ENCODE measurements at regions not wholly inside any gene's neighbourhood (a gene's known extent, or its start where the extent isn't known, plus 50 kb on each side); places are given as distances from the start of the nearest gene placed in this dataset.

GRCh38 chr14:21875791-21876190 lies 202.2 kb upstream of the OR4E1 start:
- no peak for DNase-seq (ENCODE audit: low spot score)
- Mint-ChIP-seq H3K27ac (ENCODE audit: unreplicated experiment) (no peak overlapping the region), H3K27me3 (ENCODE audit: low read depth) (peaks cover 22% of the 10 kb centered on the region), H3K4me3 (ENCODE audit: unreplicated experiment) (no peak overlapping the region), H3K9me3 (ENCODE audit: low read depth) (no peaks in the 10 kb centered on the region), H3K4me1 (ENCODE audit: low read depth) (no peaks in the 10 kb centered on the region), H3K36me3 (ENCODE audit: low read depth) (no peaks in the 10 kb centered on the region)
- no peak for TF ChIP-seq CTCF (IDR thresholded peaks at IDR 0.05)

DNA sequence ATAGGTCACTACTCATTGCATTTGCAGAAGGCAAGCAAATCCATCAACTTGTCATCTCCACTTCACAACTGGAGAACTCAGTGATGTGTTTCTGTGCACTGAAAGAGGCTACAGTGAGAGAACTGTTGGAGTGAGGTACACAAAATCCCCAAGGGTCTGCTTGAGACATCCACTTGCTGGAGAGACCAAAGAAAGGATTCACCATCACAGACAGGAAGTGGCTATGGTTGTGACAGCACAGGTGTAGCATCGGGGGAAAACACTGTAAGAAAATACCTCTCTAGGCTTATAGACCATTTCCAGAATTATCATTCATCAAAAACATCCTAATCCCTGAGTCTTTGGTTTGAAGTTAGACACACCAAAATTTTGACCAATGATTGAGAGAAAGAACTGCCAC lies 201.3 kb upstream of the OR4E1 start:
- Mint-ChIP-seq H3K4me3 (ENCODE audit: unreplicated experiment) (no peak overlapping the region), H3K36me3 (ENCODE audit: low read depth) (no peaks in the 10 kb centered on the region), H3K27ac (ENCODE audit: unreplicated experiment) (no peak overlapping the region), H3K27me3 (ENCODE audit: low read depth) (peaks cover 22% of the 10 kb centered on the region), H3K9me3 (ENCODE audit: low read depth) (no peaks in the 10 kb centered on the region), H3K4me1 (ENCODE audit: low read depth) (no peaks in the 10 kb centered on the region)
- TF ChIP-seq CTCF (IDR thresholded peaks at IDR 0.05), result no peak
- DNase-seq (ENCODE audit: low spot score), result no peak

DNA sequence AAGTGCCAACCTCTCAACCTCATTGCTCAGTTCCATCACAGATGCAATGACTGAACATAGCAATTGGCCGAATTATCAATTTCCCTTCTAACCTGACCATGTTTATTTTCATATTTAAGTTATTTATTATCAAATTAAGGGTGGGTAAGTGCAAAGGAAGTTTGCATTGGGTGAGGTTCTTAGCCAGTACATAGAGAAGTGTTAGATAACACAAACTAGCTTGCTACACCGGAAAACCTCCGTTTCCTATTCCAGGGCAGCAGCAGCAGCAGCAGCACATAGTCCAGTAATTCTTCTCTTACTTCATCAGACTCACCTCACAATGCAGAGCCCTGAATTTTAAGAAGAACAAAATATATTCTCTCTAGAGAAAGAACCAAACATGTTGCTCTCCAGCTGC lies 200.5 kb upstream of the OR4E1 start:
- Mint-ChIP-seq H3K4me1 (ENCODE audit: low read depth) (no peaks in the 10 kb centered on the region), H3K27ac (ENCODE audit: unreplicated experiment) (no peak overlapping the region), H3K36me3 (ENCODE audit: low read depth) (no peaks in the 10 kb centered on the region), H3K4me3 (ENCODE audit: unreplicated experiment) (no peak overlapping the region), H3K27me3 (ENCODE audit: low read depth) (peaks cover 22% of the 10 kb centered on the region), H3K9me3 (ENCODE audit: low read depth) (no peaks in the 10 kb centered on the region)
- no peak for TF ChIP-seq CTCF (IDR thresholded peaks at IDR 0.05)
- DNase-seq (ENCODE audit: low spot score), result no peak

DNA sequence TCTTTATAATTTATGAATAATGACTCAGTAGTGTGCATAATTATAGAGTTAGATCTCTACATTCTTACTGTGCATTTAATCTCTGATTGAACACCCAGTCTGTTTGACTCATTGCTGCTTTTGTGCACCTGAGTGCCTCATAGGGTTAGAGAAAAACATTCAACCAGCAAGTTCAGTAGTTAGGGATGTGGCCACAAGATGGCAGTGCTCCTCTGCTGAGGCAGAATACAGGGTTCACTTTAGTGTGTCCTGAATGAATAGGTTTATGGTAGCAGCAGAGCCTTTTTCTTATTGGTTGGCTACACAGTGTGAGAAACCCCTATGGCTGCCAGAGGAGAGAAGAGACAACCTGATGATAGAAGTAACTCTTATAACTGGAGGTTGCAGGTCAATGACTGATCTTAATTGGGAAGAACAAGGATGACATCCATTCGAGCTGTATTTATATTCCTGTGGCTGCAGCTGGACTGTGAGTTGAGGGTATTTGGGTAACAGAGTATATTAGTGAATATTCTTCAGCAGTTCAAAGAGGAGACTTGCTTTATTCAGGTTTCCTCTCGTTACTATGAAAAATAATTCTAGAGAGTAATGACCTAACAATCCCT lies 194.9 kb upstream of the OR4E1 start:
- Mint-ChIP-seq H3K4me3 (ENCODE audit: unreplicated experiment) (no peak overlapping the region), H3K4me1 (ENCODE audit: low read depth) (peaks cover 6% of the 10 kb centered on the region), H3K9me3 (ENCODE audit: low read depth) (no peaks in the 10 kb centered on the region), H3K27ac (ENCODE audit: unreplicated experiment) (no peak overlapping the region), H3K36me3 (ENCODE audit: low read depth) (no peaks in the 10 kb centered on the region), H3K27me3 (ENCODE audit: low read depth) (no peaks in the 10 kb centered on the region)
- no peak for DNase-seq (ENCODE audit: low spot score)
- TF ChIP-seq CTCF (IDR thresholded peaks at IDR 0.05), result peak; percentile 78

DNA sequence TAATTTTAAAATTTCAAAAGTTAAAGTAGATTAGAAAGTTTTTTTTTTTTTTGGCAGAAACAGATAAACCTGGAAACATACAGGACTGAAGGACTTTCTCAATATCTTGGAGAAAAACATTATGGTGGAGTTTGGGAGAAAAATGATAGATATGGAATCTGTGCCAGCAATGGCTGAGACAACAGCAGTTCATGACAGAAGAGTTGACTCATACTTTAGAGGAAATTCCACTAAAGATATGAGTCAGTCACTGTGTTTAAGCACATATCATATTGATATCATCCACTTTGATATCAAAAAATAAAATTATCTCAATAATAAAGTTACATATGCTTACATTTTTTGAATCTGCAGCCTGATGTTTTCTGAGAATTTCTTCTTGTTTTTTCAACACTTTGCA lies 193.9 kb upstream of the OR4E1 start:
- DNase-seq (ENCODE audit: low spot score), result no peak
- H3K27me3 Mint-ChIP-seq (ENCODE audit: low read depth), result no peaks in the 10 kb centered on the region
- no peak for TF ChIP-seq CTCF (IDR thresholded peaks at IDR 0.05)
- no peak overlapping the region for H3K27ac Mint-ChIP-seq (ENCODE audit: unreplicated experiment)
- H3K36me3 Mint-ChIP-seq (ENCODE audit: low read depth), result no peaks in the 10 kb centered on the region
- peaks cover 6% of the 10 kb centered on the region for H3K4me1 Mint-ChIP-seq (ENCODE audit: low read depth)
- H3K4me3 Mint-ChIP-seq (ENCODE audit: unreplicated experiment), result no peak overlapping the region
- no peaks in the 10 kb centered on the region for H3K9me3 Mint-ChIP-seq (ENCODE audit: low read depth)
